H1 (cell line): ENCODE measurements at regions not wholly inside any gene's neighbourhood (a gene's known extent, or its start where the extent isn't known, plus 50 kb on each side); places are given as distances from the start of the nearest gene placed in this dataset.

Source experiments
- CTCF ChIA-PET: fragments of 300-600 bp; sonication (Branson Sonifier 250); formaldehyde crosslinking; loops from one replicate; lab custom pipeline; 2021; ENCODE audit not compliant: partially characterized antibody; lab: Charles Lee
- POLR2A ChIA-PET: fragments of 300-600 bp; sonication (Branson Sonifier 250); formaldehyde crosslinking; loops from one replicate; lab custom pipeline; 2021; ENCODE audit warnings: inconsistent platforms; ENCODE audit not compliant: partially characterized antibody; lab: Charles Lee
- DNase-seq, 2 experiments: peaks; one replicate each; pipeline versions ENCODE4 v3.0.0 to v3.0.0-alpha.2; 2010 to 2022; ENCODE audit warnings: low spot score in 2 of 2, low read depth in 1 of 2, mixed read lengths in 1 of 2
- FAIRE-seq: peaks from 2 replicates; lab custom pipeline; 2011; peaks lifted over from hg19 to GRCh38; lab: Jason Lieb, UNC
- H2AFZ ChIP-seq: 2 replicates; pipeline ENCODE4 v1.8.1; 2012; ENCODE audit warnings: low read length, inconsistent platforms
- H2AK5ac ChIP-seq: 2 replicates; pipeline ENCODE4 v1.6.1; 2013; ENCODE audit warnings: low read depth, low read length
- H2BK120ac ChIP-seq: replicated peaks from 2 replicates; pipeline ENCODE3; 2013; ENCODE audit warnings: low read depth, low read length, inconsistent platforms
- H2BK12ac ChIP-seq: 2 replicates; pipeline ENCODE4 v1.6.1; 2013; ENCODE audit warnings: low read depth, low read length
- H2BK15ac ChIP-seq: 2 replicates; pipeline ENCODE4 v1.6.1; 2013; ENCODE audit warnings: low read length
- H2BK20ac ChIP-seq: 2 replicates; pipeline ENCODE4 v1.6.1; 2013; ENCODE audit warnings: low read length
- H2BK5ac ChIP-seq: 2 replicates; pipeline ENCODE4 v1.6.1; 2013; ENCODE audit warnings: low read depth, low read length
- H3K14ac ChIP-seq: 2 replicates; pipeline ENCODE4 v1.6.1; 2013; ENCODE audit warnings: inconsistent platforms; ENCODE audit not compliant: insufficient read length
- H3K18ac ChIP-seq: 2 replicates; pipeline ENCODE4 v1.6.1; 2013; ENCODE audit warnings: low read length; ENCODE audit errors: extremely low read depth
- H3K23ac ChIP-seq: 2 replicates; pipeline ENCODE4 v1.6.1; 2013; ENCODE audit warnings: inconsistent platforms; ENCODE audit not compliant: insufficient read length
- H3K23me2 ChIP-seq: 2 replicates; pipeline ENCODE4 v1.6.1; 2013; ENCODE audit warnings: low read depth, low read length
- H3K27ac ChIP-seq: 2 replicates; pipeline ENCODE4 v1.6.1; 2011; ENCODE audit warnings: low read depth, low read length, inconsistent platforms
- H3K27me3 ChIP-seq, 4 experiments: replicated peaks in 1 of 4; 1 replicate in 1 of 4; 2 replicates in 3 of 4; pipeline versions ENCODE4 v1.6.1 to v1.8.1; 2011 to 2013; ENCODE audit warnings: low read length in 3 of 4, mild to moderate bottlenecking in 3 of 4, inconsistent platforms in 2 of 4, mixed read lengths in 2 of 4, moderate library complexity in 1 of 4; ENCODE audit not compliant: control insufficient read depth in 3 of 4, insufficient read depth in 3 of 4; ENCODE audit errors: extremely low read depth in 1 of 4
- H3K36me3 ChIP-seq, 4 experiments: 2 replicates each; pipeline versions ENCODE4 v1.6.1 to v1.8.1; 2011 to 2013; ENCODE audit warnings: mild to moderate bottlenecking in 4 of 4, low read length in 3 of 4, moderate library complexity in 2 of 4, control low read depth in 1 of 4, inconsistent platforms in 1 of 4; ENCODE audit not compliant: insufficient read depth in 4 of 4, control insufficient read depth in 2 of 4
- H3K4ac ChIP-seq: replicated peaks from 2 replicates; pipeline ENCODE3; 2013; ENCODE audit warnings: low read length, low read depth, mixed read lengths, inconsistent platforms; ENCODE audit not compliant: insufficient read length
- H3K4me1 ChIP-seq, 4 experiments: replicated peaks in 1 of 4; 1 replicate in 1 of 4; 2 replicates in 3 of 4; pipeline versions ENCODE4 v1.6.1 to v1.8.1; 2011 to 2013; ENCODE audit warnings: low read length in 3 of 4, inconsistent platforms in 2 of 4, mixed read lengths in 1 of 4; ENCODE audit not compliant: insufficient read depth in 4 of 4, control insufficient read depth in 3 of 4
- H3K4me2 ChIP-seq, 2 experiments: 2 replicates each; pipeline versions ENCODE4 v1.6.1 to v1.8.1; 2011 to 2013; ENCODE audit warnings: low read depth in 2 of 2, low read length in 2 of 2, control low read depth in 1 of 2, inconsistent platforms in 1 of 2, mild to moderate bottlenecking in 1 of 2; ENCODE audit not compliant: insufficient read depth in 1 of 2
- H3K4me3 ChIP-seq, 4 experiments: fragments of 200-600, 300-600 bp in 1 of 4; sonication (generic), shearing (Covaris generic), sonication (Bioruptor Twin) in 1 of 4; 2 replicates each; pipeline versions ENCODE4 v1.5.1 to v1.8.1; 2011 to 2016; ENCODE audit warnings: low read length in 4 of 4, low read depth in 3 of 4, control low read depth in 2 of 4, inconsistent platforms in 2 of 4, mild to moderate bottlenecking in 2 of 4, mixed read lengths in 1 of 4, moderate library complexity in 1 of 4; ENCODE audit not compliant: insufficient read depth in 2 of 4; ENCODE audit errors: extremely low read depth in 1 of 4
- H3K56ac ChIP-seq: replicated peaks from 2 replicates; pipeline ENCODE3; 2013; ENCODE audit warnings: low read depth, mild to moderate bottlenecking, mixed read lengths, low read length, inconsistent platforms; ENCODE audit not compliant: insufficient read length
- H3K79me1 ChIP-seq: 2 replicates; pipeline ENCODE4 v1.6.1; 2013; ENCODE audit warnings: low read depth, low read length, control low read depth
- H3K79me2 ChIP-seq, 2 experiments: 2 replicates each; pipeline versions ENCODE4 v1.6.1 to v1.8.1; 2012 to 2013; ENCODE audit warnings: low read length in 2 of 2, mild to moderate bottlenecking in 2 of 2, inconsistent platforms in 1 of 2; ENCODE audit not compliant: insufficient read depth in 2 of 2, control insufficient read depth in 1 of 2
- H3K9ac ChIP-seq, 4 experiments: replicated peaks in 1 of 4; 1 replicate in 1 of 4; 2 replicates in 3 of 4; pipeline versions ENCODE4 v1.6.1 to v1.8.1; 2011 to 2013; ENCODE audit warnings: low read depth in 3 of 4, low read length in 3 of 4, control low read depth in 2 of 4, mild to moderate bottlenecking in 2 of 4, moderate library complexity in 2 of 4, inconsistent platforms in 1 of 4; ENCODE audit errors: extremely low read depth in 1 of 4
- H3K9me3 ChIP-seq, 2 experiments: 2 replicates each; pipeline versions ENCODE4 v1.6.1 to v1.8.1; 2012 to 2013; ENCODE audit warnings: mild to moderate bottlenecking in 2 of 2, moderate library complexity in 2 of 2, control low read depth in 1 of 2, inconsistent platforms in 1 of 2, low read depth in 1 of 2, low read length in 1 of 2, mixed read lengths in 1 of 2; ENCODE audit not compliant: insufficient read depth in 2 of 2
- H4K20me1 ChIP-seq, 2 experiments: replicated peaks in 1 of 2; 2 replicates each; pipeline versions ENCODE3 to v1.8.1; 2011 to 2013; ENCODE audit warnings: inconsistent platforms in 2 of 2, low read length in 2 of 2, mild to moderate bottlenecking in 1 of 2; ENCODE audit not compliant: insufficient read depth in 2 of 2, control insufficient read depth in 1 of 2
- H4K5ac ChIP-seq: 2 replicates; pipeline ENCODE4 v1.6.1; 2013; ENCODE audit warnings: low read length, low read depth, mixed read lengths, inconsistent platforms; ENCODE audit not compliant: insufficient read length
- H4K8ac ChIP-seq: 2 replicates; pipeline ENCODE4 v1.8.0; 2013; ENCODE audit warnings: mild to moderate bottlenecking, moderate library complexity, low read length, inconsistent platforms; ENCODE audit not compliant: insufficient read depth; ENCODE audit errors: extremely low read depth
- H4K91ac ChIP-seq: replicated peaks from 2 replicates; pipeline ENCODE3; 2013; ENCODE audit warnings: low read length, mixed read lengths, inconsistent platforms; ENCODE audit not compliant: insufficient read length
- CEBPB ChIP-seq: IDR thresholded peaks from 2 replicates; pipeline ENCODE4 v1.6.1; 2012; ENCODE audit warnings: low read depth, low read length
- HDAC2 ChIP-seq, 2 experiments: fragments of 300-600 bp in 1 of 2; sonication (generic) in 1 of 2; IDR thresholded peaks; 2 replicates each; pipeline ENCODE4 v1.6.1; 2011 to 2012; ENCODE audit warnings: low read depth in 2 of 2, low read length in 2 of 2, mild to moderate bottlenecking in 2 of 2, moderate library complexity in 2 of 2, borderline replicate concordance in 1 of 2, inconsistent platforms in 1 of 2
- KDM5A ChIP-seq: fragments of 200-600 bp; IDR thresholded peaks from 2 replicates; pipeline ENCODE4 v1.7.1; 2012; ENCODE audit warnings: mild to moderate bottlenecking, low read length, inconsistent platforms, mixed read lengths
- MAFK ChIP-seq: IDR thresholded peaks from 2 replicates; pipeline ENCODE4 v1.6.1; 2012; ENCODE audit warnings: low read depth, mild to moderate bottlenecking, improper control_type of control experiment, low read length
- POLR2AphosphoS5 ChIP-seq: IDR thresholded peaks from 2 replicates; pipeline ENCODE4 v1.6.1; 2011; ENCODE audit warnings: low read depth, low read length
- RBBP5 ChIP-seq: IDR thresholded peaks from 2 replicates; pipeline ENCODE4 v1.7.1; 2012; ENCODE audit warnings: low read depth, mild to moderate bottlenecking, inconsistent platforms, low read length, moderate library complexity, borderline replicate concordance
- SIX5 ChIP-seq: IDR thresholded peaks from 2 replicates; pipeline ENCODE4 v1.6.1; 2011; ENCODE audit warnings: mild to moderate bottlenecking, low read depth, low read length
- SRF ChIP-seq: IDR thresholded peaks from 2 replicates; pipeline ENCODE4 v1.6.1; 2011; ENCODE audit warnings: mild to moderate bottlenecking, low read depth, low read length, moderate library complexity
- WGBS, 2 experiments: shearing (Covaris generic) in 1 of 2; methylation state at CpG; one replicate each; pipeline versions ENCODE4 v1.1.6 to v1.1.7; 2013 to 2015; ENCODE audit warnings: low lambda C conversion rate in 2 of 2, mixed read lengths in 2 of 2, inconsistent platforms in 1 of 2, low coverage in 1 of 2, missing lambda C conversion rate in 1 of 2; ENCODE audit not compliant: insufficient replicate concordance in 2 of 2, insufficient coverage in 1 of 2, insufficient read length in 1 of 2; ENCODE audit errors: extremely low coverage in 1 of 2, missing lambda C conversion rate in 1 of 2; 5-methylcytosine and 5-hydroxymethylcytosine counted together

GRCh38 chr16:85386467-85387170, 226.5 kb upstream of the GSE1 start:
- H3K79me2 ChIP-seq: no peaks in the 10 kb centered on the region
- no peak overlapping the region for H2AFZ ChIP-seq
- no peak overlapping the region for H3K4ac ChIP-seq
- no peak overlapping the region for H2BK15ac ChIP-seq
- FAIRE-seq (no peak), DNase-seq (peak in 1 of 2 experiments; percentile 37)
- H4K8ac ChIP-seq: no peak overlapping the region; the same call in 1 of the 2 replicates
- H3K23ac ChIP-seq: no peak overlapping the region
- no peak overlapping the region for H2BK120ac ChIP-seq
- no peak overlapping the region for H3K14ac ChIP-seq
- no peaks in the 10 kb centered on the region for H3K9me3 ChIP-seq
- H2BK20ac ChIP-seq: no peak overlapping the region
- H3K9ac ChIP-seq: no peak overlapping the region
- TF ChIP-seq MAFK: no peak
- no peak for TF ChIP-seq CEBPB
- no peak for TF ChIP-seq POLR2AphosphoS5
- no peak for TF ChIP-seq RBBP5
- TF ChIP-seq HDAC2 (IDR thresholded peaks at IDR 0.05; ENCODE audit: borderline replicate concordance in 1 of 2, low read depth in 2 of 2, low read length in 2 of 2): no peak
- TF ChIP-seq SIX5: no peak
- TF ChIP-seq KDM5A: no peak
- TF ChIP-seq SRF: no peak
- no peak overlapping the region for H2BK5ac ChIP-seq
- no peak overlapping the region for H2BK12ac ChIP-seq
- no peak overlapping the region for H3K27ac ChIP-seq
- H3K36me3 ChIP-seq: no peaks in the 10 kb centered on the region; a peak in 1 of 8 replicates
- H3K79me1 ChIP-seq: peaks cover 6% of the 10 kb centered on the region; the same call in 1 of the 2 replicates
- no peak overlapping the region for H4K5ac ChIP-seq
- H3K4me3 ChIP-seq: no peak overlapping the region
- no peak overlapping the region for H3K4me2 ChIP-seq
- no peak overlapping the region for H3K56ac ChIP-seq
- ChIA-PET CTCF (interaction anchor here (0.7 to 10.2 kb wide), 12 partner anchors 9 to 243 kb away, joined by 3 to 78 read pairs (median 3); no protein-coding TSS in a partner anchor), POLR2A (interaction anchor here (0.9 kb wide), 1 partner anchor 9 kb away, joined by 3 read pairs; no protein-coding TSS in a partner anchor)
- H4K20me1 ChIP-seq: peaks cover 3 to 12% of the 10 kb centered on the region in 2 experiments
- no peak overlapping the region for H2AK5ac ChIP-seq
- no peaks in the 10 kb centered on the region; a peak in 2 of 7 replicates for H3K4me1 ChIP-seq
- no peak overlapping the region for H4K91ac ChIP-seq
- peaks cover 13% of the 10 kb centered on the region for H3K23me2 ChIP-seq
- H3K18ac ChIP-seq: no peak overlapping the region
- 90% methylated on average over 11 of the region's 13 CpGs; no CpG with 5 or more reads in 1 of the 2 experiments for WGBS, 2 experiments
- no peaks in the 10 kb centered on the region; a peak in 1 of 7 replicates for H3K27me3 ChIP-seq
